KMS-11 (cell line): ENCODE measurements at regions not wholly inside any gene's neighbourhood (a gene's known extent, or its start where the extent isn't known, plus 50 kb on each side); places are given as distances from the start of the nearest gene placed in this dataset.

ENCODE experiments used
- H2AFZ ChIP-seq: fragments of 200-600 bp; sonication (generic); 2 replicates; pipeline ENCODE4 v1.6.1; 2016; ENCODE audit warnings: antibody characterized with exemption, mixed run types, low read depth
- H3K27ac ChIP-seq: fragments of 200-600 bp; sonication (generic); 2 replicates; pipeline ENCODE4 v1.6.1; 2016; ENCODE audit warnings: mild to moderate bottlenecking, mixed run types
- H3K27me3 ChIP-seq: fragments of 200-600 bp; sonication (generic); 2 replicates; pipeline ENCODE4 v1.6.1; 2017; ENCODE audit warnings: mild to moderate bottlenecking, low read depth, mixed run types, moderate library complexity; ENCODE audit not compliant: insufficient read depth
- H3K36me3 ChIP-seq: fragments of 200-600 bp; sonication (generic); 2 replicates; pipeline ENCODE4 v1.6.1; 2017; ENCODE audit warnings: mild to moderate bottlenecking, mixed run types; ENCODE audit not compliant: insufficient read depth
- H3K4me1 ChIP-seq: fragments of 200-600 bp; sonication (generic); 2 replicates; pipeline ENCODE4 v1.6.1; 2016; ENCODE audit warnings: mild to moderate bottlenecking, low read depth, mixed run types; ENCODE audit not compliant: poor library complexity, severe bottlenecking
- H3K4me2 ChIP-seq: fragments of 200-600 bp; sonication (generic); 2 replicates; pipeline ENCODE4 v1.7.0; 2016; ENCODE audit warnings: mild to moderate bottlenecking, mixed run types
- H3K4me3 ChIP-seq: fragments of 200-600 bp; sonication (generic); IDR thresholded peaks from 2 replicates; pipeline ENCODE4 v1.6.1; 2017; ENCODE audit warnings: low read depth, low read length, mixed read lengths; ENCODE audit not compliant: insufficient read depth
- H3K79me2 ChIP-seq: fragments of 200-600 bp; sonication (generic); 2 replicates; pipeline ENCODE4 v1.6.1; 2016; ENCODE audit warnings: low read depth, mixed run types; ENCODE audit not compliant: insufficient read depth
- H3K9ac ChIP-seq: fragments of 200-600 bp; sonication (generic); 2 replicates; pipeline ENCODE4 v1.6.1; 2016; ENCODE audit warnings: mild to moderate bottlenecking, mixed run types
- H4K20me1 ChIP-seq: fragments of 200-600 bp; sonication (generic); 2 replicates; pipeline ENCODE4 v1.6.1; 2016; ENCODE audit warnings: mild to moderate bottlenecking, mixed run types; ENCODE audit not compliant: insufficient read depth
- CTCF ChIP-seq: fragments of 200-600 bp; sonication (generic); conservative IDR thresholded peaks from 2 replicates; pipeline ENCODE4 v1.6.1; 2017; ENCODE audit warnings: low read depth, mild to moderate bottlenecking, antibody characterized with exemption, low read length, moderate library complexity, mixed read lengths

GRCh38 chr11:100576718-100577021 is 110.4 kb upstream of the ARHGAP42 start:
- 0 out of 2 replicates have a peak, but pooled peaks have one; percentile 9 for TF ChIP-seq CTCF
- Histone ChIP-seq H4K20me1 (no peaks in the 10 kb centered on the region), H3K4me3 (no peak overlapping the region), H3K27me3 (no peaks in the 10 kb centered on the region), H3K9ac (no peak overlapping the region), H3K27ac (no peak overlapping the region), H3K36me3 (no peaks in the 10 kb centered on the region), H3K4me1 (no peaks in the 10 kb centered on the region), H3K79me2 (no peaks in the 10 kb centered on the region), H3K4me2 (no peak overlapping the region), H2AFZ (no peak overlapping the region)

GRCh38 chr11:100578831-100579311 is 108.2 kb upstream of the ARHGAP42 start:
- no peak overlapping the region for H3K9ac ChIP-seq
- H3K4me2 ChIP-seq = no peak overlapping the region
- no peak overlapping the region for H3K4me3 ChIP-seq
- no peak for TF ChIP-seq CTCF
- no peak overlapping the region for H3K27ac ChIP-seq
- no peaks in the 10 kb centered on the region for H3K79me2 ChIP-seq
- H3K4me1 ChIP-seq = no peaks in the 10 kb centered on the region
- no peaks in the 10 kb centered on the region for H3K36me3 ChIP-seq
- H4K20me1 ChIP-seq = no peaks in the 10 kb centered on the region
- H2AFZ ChIP-seq = no peak overlapping the region
- no peaks in the 10 kb centered on the region for H3K27me3 ChIP-seq

GRCh38 chr11:100581318-100581717 is 105.8 kb upstream of the ARHGAP42 start:
- TF ChIP-seq CTCF = no peak
- Histone ChIP-seq H3K4me2 (no peak overlapping the region), H3K9ac (no peak overlapping the region), H3K79me2 (no peaks in the 10 kb centered on the region), H3K36me3 (no peaks in the 10 kb centered on the region), H3K27me3 (no peaks in the 10 kb centered on the region), H3K27ac (no peak overlapping the region), H3K4me3 (no peak overlapping the region), H3K4me1 (no peaks in the 10 kb centered on the region), H2AFZ (no peak overlapping the region), H4K20me1 (no peaks in the 10 kb centered on the region)

GRCh38 chr11:100584201-100584985 is 102.7 kb upstream of the ARHGAP42 start:
- no peak for TF ChIP-seq CTCF
- no peaks in the 10 kb centered on the region for H3K79me2 ChIP-seq
- H3K27me3 ChIP-seq = no peaks in the 10 kb centered on the region
- H3K36me3 ChIP-seq = no peaks in the 10 kb centered on the region
- H4K20me1 ChIP-seq = no peaks in the 10 kb centered on the region
- no peak overlapping the region for H3K4me3 ChIP-seq
- no peak overlapping the region for H3K4me2 ChIP-seq
- no peaks in the 10 kb centered on the region for H3K4me1 ChIP-seq
- no peak overlapping the region for H2AFZ ChIP-seq
- no peak overlapping the region for H3K9ac ChIP-seq
- H3K27ac ChIP-seq = no peak overlapping the region
